ENCODE measurements at regions not wholly inside any gene's neighbourhood (a gene's known extent, or its start where the extent isn't known, plus 50 kb on each side); places are given as distances from the start of the nearest gene placed in this dataset.

DNA sequence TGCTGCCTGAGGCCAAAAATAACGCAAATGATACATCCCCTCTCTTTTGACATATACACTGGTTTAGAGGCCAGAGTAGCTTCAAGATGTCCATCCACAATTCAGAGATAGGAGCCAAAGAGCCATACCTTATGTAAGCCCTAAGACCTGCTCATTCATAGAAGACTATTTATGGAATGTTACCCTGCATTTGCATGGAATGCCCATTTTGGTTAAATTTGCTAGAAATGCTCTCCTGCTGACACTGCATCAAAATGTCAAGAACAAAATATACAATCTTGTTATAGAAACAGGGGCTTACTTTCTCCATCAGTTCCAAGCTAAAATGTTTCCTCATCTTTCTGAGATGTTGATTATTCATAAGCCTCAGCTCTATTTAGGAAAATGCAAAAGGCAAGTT, 183.3 kb upstream of the CDKN3 start:
- TF ChIP-seq, protein P1, sequence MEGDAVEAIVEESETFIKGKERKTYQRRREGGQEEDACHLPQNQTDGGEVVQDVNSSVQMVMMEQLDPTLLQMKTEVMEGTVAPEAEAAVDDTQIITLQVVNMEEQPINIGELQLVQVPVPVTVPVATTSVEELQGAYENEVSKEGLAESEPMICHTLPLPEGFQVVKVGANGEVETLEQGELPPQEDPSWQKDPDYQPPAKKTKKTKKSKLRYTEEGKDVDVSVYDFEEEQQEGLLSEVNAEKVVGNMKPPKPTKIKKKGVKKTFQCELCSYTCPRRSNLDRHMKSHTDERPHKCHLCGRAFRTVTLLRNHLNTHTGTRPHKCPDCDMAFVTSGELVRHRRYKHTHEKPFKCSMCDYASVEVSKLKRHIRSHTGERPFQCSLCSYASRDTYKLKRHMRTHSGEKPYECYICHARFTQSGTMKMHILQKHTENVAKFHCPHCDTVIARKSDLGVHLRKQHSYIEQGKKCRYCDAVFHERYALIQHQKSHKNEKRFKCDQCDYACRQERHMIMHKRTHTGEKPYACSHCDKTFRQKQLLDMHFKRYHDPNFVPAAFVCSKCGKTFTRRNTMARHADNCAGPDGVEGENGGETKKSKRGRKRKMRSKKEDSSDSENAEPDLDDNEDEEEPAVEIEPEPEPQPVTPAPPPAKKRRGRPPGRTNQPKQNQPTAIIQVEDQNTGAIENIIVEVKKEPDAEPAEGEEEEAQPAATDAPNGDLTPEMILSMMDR (IDR thresholded peaks at IDR 0.05) = no peak
- TF ChIP-seq POLR2AphosphoS5 (IDR thresholded peaks at IDR 0.05) = no peak
- TF ChIP-seq EP300 (IDR thresholded peaks at IDR 0.05) = no peak
